Stimulated activated CD4-positive, alpha-beta T cell treated with anti-CD3 and anti-CD28 coated beads, Interleukin-12 subunit alpha, Interleukin-12 subunit beta, amount 100 ng/mL, for 48 hours (primary cell): ENCODE measurements at regions not wholly inside any gene's neighbourhood (a gene's known extent, or its start where the extent isn't known, plus 50 kb on each side); places are given as distances from the start of the nearest gene placed in this dataset.

Experiments
- DNase-seq, 3 donors: peaks; one replicate each; pipeline ENCODE4 v3.0.0-alpha.2; 2020; ENCODE audit warnings: low read depth in 2 of 3, low spot score in 1 of 3

DNA sequence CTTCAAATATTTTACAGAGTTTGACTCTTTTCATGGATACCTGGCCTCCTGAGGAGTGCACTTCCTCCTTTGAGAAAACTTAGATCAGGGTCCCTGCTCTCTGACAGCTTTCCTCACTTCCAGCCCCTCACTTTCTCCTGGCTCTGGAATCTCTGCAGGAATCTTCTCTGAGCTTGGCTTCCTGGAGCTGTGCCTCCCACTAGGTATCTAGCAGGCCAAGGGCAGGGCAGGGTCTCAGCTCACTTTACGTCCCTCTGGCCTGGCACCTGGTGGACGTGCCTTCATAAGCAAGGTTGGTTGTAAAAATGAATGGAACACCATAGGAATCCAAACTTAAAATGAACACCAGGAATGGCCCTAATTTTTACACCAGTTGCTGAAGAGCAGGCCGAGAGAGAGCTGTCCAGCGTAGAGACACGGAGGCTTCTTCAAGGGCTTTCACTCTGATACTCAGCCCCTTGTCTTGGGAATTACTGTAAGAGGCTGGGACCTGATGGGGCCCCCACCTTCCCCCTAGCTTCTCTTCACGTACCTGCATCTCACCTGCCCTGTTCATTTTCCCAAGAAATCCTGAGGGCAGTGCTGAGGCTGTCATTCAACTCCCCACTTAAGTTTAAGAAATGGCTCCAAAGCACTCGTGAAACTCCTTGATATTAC, 426.9 kb upstream of the ID2 start:
- no peak for DNase-seq

DNA sequence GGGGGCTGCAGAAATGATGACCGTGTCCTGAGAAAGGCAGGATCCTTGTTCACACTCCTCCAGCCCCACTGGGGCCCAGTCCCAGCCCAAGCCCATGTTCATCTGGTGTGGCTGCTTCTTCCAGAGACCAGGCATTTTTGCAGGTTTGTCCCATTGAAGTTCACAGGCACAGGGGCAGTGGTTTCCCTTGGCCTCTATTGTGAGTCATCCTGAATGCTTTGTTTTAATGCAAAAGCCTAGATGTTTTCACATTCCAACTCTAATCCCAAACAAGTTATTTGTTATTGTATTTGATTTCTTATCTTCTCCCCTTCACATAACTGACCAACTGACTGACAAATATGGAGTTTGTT, 426.4 kb upstream of the ID2 start:
- DNase-seq, result no peak

DNA sequence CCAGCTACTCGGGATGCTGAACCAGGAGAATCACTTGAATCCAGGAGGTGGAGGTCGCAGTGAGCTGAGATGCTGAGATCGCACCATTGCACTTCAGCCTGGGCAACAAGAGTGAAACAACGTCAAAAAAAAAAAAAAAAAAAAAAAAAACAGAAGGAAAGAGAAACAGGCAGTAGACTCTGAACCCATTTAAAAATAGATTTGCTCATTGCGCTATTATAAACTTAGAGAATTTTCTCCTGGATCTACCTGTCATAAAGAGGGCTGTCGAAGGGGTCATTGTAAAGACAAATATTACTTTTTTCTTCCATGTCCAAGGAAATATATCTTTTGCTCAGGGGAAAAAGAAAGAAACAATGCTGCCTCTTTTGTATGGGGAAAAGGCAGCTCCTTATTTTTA, 425.0 kb upstream of the ID2 start:
- DNase-seq, result no peak

DNA sequence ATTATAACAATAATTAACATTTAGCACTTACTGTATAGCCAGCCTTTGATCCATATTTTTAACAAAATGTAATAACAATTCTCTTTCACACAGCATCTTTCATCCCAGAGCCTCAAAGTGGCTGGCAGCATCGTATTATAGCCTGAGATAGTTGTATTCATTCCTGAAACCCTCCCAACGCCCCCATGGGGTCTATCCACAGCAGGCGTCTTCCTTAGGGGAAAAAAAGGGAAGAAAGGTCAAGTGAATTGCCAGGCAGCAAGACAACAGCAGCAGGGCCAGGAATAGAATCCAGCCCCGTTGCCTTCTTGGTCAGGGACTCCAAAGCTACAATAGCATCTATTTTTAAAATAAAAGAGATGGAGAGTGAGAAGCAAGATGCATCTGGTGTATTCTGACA, 424.4 kb upstream of the ID2 start:
- no peak for DNase-seq

DNA sequence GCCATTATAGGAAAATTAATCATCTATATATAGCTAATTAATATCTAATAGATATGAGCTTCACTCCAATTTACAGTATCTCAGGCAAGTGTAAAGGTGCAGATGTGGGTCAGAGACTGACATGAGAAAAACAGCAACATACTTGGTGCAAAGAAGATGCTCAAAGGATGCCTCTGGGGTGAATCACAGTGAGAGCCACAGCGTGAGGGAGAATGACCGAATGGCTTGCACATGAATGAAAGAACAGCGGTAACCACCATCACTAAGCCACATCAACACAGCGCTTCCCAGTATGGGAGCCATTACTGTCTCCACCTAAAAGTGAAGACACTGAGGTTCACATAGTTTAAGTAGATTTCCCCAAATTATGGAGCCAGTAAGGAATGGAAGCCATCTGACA, 423.4 kb upstream of the ID2 start:
- DNase-seq, result no peak

DNA sequence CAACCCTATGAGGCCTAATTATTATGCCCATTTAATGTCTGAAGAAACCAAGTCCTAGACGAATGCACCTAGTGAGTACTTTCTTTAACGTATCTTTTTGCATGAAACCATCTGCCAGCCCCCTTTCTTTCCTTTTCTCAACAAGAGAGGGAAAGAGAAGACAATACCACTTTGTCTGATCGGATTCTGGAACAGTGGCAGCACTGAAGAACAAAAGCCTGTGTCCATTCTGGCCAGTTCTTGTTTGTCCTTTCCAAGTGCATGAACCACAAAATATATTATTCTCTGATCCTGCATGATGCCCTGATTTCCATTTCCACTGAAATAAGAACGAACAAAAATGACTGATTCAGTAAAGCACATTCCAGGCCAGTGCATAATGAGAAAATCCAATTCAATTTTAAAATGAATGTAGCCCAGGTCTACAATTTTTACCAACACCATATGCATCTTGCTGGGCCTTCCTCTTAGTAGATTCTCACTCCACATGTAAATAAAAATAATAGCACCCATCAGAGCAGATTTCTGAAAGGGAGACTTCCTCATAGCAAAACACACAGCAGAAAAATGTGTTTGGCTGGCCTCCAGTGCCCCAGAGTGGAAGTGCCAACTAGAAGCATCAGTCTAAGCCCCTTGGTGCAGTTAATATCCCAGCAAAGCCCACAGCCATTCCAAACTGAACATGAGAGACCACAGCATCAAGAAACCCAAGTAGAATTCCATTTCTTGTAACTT, 422.6 kb upstream of the ID2 start:
- no peak for DNase-seq

DNA sequence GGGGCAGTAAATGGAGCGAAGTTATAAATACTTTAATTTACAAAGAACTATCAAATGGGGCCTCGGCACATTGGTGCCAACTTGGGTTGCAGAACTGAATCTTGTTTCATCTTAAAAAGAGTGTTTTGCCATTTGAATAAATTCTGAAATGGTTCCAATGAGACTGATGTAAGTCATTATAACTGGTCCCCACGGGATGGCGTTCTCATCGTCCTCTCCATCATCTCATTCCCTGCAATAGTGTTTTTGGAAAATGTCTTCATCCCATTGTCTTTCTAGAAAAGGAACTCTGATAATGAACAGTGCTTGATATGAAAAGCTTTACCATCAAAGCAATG, 422.0 kb upstream of the ID2 start:
- no peak for DNase-seq

DNA sequence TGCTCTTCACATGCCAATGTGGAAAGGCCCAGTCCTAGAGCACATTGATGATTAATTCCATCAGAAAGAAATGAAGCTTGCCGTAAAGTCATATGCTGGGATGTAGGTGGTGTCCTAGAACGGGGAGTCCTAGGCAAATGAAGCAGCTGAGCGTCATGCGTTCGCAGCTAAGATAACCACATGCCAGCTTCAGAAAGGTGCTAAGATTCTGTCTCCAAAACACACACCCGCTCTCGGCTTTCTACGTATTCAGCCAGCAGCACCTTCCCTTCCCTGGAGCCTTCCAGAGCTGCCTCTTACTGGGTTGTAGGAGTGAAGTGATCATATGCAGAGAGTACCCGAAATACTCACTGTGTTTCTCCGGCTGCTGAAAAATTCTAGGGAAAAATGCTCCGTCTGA, 421.6 kb upstream of the ID2 start:
- DNase-seq, result no peak

DNA sequence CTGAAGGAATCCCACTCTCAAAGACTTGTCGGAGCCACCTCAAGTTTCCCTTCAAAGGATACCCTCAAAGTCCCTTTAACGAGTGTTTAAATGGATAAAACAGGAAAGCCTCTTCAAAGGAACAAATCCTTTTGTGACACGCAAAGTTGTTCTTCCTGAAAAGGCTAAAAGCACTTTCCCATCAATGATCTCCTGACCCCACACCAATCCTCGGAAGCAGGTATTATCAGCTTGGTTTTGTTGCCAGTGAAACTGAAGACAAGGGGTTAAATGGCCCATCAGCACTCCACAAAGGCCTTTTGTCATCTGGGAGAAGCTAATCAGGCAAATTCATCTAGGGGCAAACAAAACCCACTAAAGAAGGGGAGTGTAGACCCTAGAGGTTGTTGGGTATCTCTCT, 418.0 kb upstream of the ID2 start:
- no peak for DNase-seq

DNA sequence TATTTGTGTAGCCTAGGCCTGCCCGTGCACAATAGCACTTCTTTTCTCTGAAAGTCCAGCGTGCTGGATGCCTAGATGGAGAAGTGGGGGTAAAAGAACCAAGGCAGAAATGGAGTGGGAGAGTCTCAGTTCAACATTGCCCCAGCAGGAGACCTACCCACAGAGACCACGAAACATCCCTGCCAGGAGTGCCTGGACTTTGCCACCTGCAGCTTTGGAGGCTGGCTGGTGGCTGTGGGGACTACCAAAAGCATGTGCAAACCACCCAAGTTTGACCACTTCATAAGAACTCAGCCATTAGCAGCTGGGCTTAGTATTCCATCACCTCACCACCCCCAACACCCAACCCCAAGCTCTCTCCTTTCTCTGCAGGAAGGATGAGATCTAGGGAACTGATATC, 416.9 kb upstream of the ID2 start:
- DNase-seq, result no peak

DNA sequence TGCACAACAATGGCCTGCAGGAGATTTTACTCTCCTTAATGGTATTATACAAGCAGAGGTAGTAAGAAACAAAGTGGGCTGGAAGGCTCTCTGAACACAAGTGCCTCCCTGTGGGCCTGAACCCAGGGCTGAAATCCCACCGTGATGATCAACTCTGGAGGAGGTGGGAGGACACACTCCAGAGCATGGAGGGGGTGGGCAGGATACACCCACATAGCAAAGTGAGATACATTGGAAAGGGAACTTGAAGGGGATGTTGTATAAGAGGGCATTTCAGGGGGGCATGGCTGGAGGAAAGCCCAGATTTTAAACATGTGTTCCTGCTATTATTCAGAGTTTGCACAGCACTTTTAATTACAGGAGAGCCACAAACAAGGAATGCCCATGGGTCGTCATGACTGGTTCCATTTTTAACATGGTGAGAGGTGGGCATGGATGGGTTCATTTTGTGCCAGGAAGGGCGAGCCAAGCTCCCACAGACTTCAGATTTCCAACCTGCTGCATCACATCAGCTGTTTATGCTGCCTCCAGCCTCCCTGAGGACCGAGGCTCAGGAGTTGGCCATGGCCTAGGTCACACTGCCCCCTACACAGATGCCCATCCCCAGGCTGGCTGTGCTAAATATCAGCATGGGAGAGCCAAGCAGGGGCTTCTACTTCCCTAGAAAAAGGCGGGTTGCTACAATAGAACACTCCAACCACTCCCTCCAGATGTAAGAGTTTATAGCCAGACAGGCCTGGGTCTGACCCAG, 416.2 kb upstream of the ID2 start:
- no peak for DNase-seq

DNA sequence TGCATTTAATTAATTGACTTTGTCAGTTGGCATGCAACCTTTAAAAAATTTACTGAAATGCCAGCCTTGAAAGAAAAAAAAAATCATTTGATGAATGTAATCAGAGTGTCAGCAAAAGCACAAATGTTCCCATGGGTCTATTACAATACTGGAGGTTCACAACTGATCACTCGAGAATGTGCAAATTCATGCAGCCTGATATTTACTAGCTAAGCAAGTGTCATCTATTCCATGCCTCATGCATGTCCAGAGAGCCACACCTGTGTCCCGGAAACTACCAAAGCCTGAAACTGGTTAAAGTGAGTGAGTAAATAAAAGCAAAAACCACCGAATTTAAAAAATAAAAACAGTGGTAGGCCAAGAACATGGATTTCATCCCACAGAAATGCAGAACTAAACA, 415.3 kb upstream of the ID2 start:
- no peak for DNase-seq

DNA sequence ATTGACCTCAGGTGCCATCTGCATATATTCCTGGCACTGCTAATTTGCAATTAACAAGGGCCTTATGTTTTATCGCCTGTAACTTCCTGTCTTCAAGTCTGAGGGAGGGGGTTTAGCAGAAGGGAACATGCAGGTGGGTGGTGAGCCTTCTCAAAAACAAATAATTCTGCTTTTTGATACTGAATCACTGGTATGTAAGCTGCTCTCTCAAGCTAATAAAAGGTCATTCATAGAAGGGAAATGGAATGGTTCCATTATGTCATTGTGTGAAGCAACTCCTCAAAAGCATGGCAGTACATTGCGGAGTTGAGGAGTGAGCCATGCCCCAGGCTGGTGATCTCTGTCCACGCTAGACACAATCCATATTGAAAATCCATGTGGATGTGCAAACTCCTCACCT, 414.8 kb upstream of the ID2 start:
- no peak for DNase-seq

DNA sequence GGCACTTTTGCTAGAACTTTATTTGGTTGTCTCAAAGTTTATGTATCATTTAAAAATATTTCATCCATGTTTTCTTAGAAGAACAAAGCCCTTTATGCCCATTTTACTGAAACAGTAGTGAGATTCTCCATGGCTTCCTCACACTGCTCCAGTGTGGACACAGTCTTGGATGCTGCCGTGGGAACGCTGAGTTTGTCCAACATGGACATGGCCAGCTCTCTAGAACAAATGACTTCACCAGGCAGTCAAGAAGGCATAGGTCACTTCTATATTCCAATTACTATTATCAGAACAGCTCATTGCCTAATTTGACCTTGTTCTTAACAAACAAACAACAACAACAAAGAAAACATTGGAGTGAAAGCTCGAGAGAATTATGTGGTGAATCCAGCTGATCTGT, 414.1 kb upstream of the ID2 start:
- no peak for DNase-seq

DNA sequence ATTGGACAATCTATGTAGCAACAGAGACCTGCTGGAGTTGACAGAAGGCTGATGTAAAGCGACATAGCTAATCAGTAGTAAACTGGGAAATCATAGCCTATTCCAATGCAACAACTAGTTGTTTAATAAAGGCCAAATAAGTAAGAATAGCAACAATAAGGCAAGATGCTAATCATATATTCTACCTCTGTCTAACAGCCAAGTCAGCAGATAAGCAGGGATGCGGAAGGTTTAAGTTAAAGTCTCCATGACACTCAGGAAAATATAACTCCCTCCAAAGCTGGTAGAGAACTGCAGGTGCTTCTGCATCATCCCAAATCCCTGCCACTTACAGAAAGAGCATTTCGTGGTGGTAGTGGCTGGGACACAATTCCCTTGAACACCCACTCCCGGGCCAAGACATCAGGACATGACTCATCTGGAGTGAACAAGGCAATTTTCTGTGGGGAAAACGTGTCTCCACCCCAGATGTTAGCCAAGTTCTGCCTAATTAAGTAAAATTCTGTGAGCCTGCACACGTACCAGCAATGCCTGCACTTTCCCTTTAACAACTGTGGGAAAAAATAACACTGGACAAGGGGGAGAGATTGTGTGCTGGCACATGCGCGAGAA, 413.6 kb upstream of the ID2 start:
- DNase-seq, result no peak

DNA sequence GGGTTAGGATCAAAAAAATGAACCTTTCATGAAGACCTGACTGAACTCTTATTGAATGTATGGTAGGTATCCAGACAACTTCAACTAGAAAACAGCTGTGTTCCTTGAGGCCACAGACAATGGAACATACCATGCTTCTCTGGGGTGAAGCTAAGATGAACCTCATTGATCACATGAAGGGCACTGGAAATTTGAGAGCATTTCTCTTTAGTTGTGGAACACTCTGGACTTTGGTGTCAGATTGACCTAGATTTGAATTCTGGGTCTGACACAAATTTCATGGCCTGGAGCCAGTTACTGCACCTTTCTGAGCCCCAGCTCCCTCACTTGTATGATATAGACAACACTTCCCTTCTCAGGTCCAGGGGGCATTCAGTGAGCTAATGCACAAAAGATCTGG, 411.2 kb upstream of the ID2 start:
- DNase-seq, result no peak

DNA sequence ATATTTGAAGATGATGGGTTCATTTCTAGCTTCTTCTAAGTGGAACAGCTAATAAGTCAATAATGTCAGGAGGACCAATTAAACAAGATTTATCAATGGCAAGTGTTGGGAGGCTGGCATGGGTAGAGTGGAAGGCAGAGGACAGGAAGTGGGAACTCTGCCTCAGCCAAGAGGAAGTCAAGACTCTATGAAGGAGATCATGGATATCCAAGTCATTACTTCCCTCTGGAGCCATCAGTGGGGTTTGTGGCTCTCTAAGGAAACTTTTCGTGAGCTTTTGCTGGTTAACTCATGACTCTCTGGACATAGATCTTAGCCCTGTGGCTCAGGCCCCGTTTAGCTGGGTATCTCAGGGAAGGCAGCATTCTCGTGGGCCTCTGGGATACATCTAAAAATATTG, 410.4 kb upstream of the ID2 start:
- no peak for DNase-seq

DNA sequence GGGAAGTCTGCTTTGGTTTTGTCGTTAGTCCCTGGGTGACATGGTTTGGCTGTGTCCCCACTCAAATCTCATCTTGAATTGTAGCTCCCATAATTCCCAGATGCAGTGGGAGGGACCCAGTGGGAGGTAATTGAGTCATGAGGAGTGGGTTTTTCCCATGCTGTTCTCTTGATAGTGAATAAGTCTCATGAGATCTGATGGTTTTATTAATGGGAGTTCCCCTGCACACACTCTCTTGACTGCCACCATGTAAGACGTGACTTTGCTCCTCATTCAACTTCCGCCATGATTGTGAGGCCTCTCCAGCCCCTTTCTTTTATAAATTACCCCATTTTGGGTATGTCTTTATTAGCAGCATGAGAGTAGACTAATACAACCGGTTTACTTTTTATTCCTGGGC, 405.8 kb upstream of the ID2 start:
- DNase-seq, result no peak

DNA sequence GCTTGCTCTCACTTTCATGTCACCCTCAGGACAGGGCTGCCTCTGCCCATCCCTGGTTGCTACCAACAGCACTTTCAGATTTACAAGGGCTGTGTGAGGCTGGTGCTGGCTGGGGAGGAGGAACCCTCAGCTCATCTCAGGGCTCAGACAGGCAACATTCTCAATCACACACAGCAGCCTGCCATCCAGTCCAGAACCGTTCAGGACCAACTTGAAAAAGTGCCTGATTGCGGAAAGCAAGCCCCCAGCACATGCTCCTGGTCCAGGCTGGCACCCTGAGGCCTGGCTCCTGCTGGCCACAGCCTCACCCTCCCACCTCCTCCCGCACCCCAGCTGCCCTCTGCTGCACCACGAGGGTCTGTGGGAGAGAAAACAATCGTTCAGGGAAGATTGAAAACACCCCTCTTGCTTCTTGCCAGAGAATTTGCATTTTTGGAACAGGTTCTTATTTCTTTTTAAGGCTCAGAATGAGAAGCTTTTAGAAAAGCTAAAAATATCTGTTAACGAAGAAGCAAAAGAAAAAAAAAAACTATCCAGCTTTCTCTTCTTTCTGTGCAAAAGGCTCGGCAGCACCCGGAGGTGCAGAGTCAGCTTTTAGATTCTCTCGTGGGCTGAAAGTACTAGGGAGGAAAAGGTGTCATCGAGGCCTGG, 403.8 kb upstream of the ID2 start:
- DNase-seq, result no peak

DNA sequence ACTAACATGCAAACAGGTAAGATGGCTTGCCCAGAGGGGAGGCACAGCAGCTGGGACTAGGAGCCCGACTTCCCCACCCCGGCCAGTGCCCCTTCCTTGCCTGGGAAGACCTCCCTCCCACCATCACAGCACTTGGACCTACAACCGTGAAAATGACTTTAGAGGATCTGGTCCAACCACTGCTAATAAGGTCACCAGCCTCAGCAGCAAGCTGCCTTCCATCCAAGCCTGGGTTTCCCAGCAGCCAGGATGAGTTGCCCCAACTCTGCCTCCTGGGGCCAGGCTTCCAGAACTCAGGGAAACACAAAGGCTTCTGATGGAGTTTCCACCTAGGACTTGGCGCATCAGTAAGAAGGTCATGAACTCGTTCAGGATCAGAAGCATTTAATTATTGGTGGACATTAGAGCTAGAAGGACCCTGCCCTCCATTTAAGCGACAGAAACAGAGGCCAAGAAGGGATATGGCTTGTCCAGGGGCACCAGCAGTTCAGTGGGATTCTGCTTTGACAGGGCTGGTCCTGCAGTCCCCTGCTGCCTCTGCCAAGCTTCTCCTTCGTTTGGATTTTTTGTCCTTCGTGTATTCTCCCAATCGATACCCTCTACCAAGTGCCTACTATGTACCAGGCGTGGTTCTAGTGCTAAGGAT, 403.0 kb upstream of the ID2 start:
- no peak for DNase-seq

DNA sequence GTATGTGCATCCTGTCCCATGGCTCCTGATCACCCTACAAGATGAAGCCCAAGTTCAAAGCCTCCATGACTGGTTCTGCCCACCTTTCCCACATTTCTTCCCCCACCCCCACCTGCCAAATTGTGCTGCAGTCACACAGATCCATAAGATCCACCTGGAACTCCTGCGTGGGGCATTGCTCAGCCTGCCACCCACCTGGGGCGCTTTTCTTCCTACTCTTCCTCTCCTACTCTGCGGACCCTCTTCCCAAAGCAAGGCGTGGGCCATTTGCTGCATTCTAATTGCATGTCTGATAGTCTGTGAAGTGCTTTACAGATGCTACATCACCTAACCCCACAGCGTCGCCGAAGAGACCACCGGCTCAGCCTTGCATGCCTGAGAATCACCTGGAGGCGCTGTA, 402.4 kb upstream of the ID2 start:
- DNase-seq, result no peak
